Pancreas (tissue), 10 donors: ENCODE measurements at regions not wholly inside any gene's neighbourhood (a gene's known extent, or its start where the extent isn't known, plus 50 kb on each side); places are given as distances from the start of the nearest gene placed in this dataset.

Experiments used
- ATAC-seq, 4 donors: fragments of 200-7000 bp; cut with Tn5 transposase; one replicate each; pipeline versions ENCODE4 v1.8.0 to v1.9.1; 2020; ENCODE audit warnings: mild to moderate bottlenecking in 4 of 4, moderate library complexity in 4 of 4
- DNase-seq, 6 donors: peaks; one replicate each; pipeline ENCODE4 v3.0.0-alpha.2; 2020
- FAIRE-seq: peaks from 2 replicates; lab custom pipeline; 2012; peaks lifted over from hg19 to GRCh38; lab: Jason Lieb, UNC
- H3K27ac ChIP-seq, 4 donors: fragments of 200-600 bp; sonication (generic); 1 replicate in 3 of 4; 2 replicates in 1 of 4; pipeline versions ENCODE4 v1.5.0 to v1.8.0; 2020
- H3K27me3 ChIP-seq, 4 donors: fragments of 200-600 bp; one replicate each; pipeline ENCODE4 v1.8.0; 2021
- H3K36me3 ChIP-seq, 3 donors: fragments of 200-600 bp; sonication (generic) in 1 of 3; one replicate each; pipeline versions ENCODE4 v1.5.0 to v1.8.0; 2020 to 2021
- H3K4me1 ChIP-seq, 3 donors: fragments of 200-600 bp; one replicate each; pipeline ENCODE4 v1.8.0; 2021
- H3K4me3 ChIP-seq, 4 donors: fragments of 200-600 bp; sonication (generic) in 2 of 4; one replicate each; pipeline versions ENCODE4 v1.5.0 to v1.8.0; 2020 to 2021
- H3K9me3 ChIP-seq, 4 donors: fragments of 200-600 bp; one replicate each; pipeline ENCODE4 v1.8.0; 2021
- WGBS, 2 donors: extraction: QIAGEN DNeasy Blood & Tissue Kit; methylation state at CpG; one replicate each; pipeline ENCODE4 v1.1.7; 2013; 5-methylcytosine and 5-hydroxymethylcytosine counted together
- intact Hi-C, 3 donors: fragments of 100-400 bp; cut with DNase I; formaldehyde crosslinking; loops; one replicate each; pipeline versions ENCODE4 v1.11.1 to v1.14.2; 2022
- TF ChIP-seq, protein P1 (sequence below), 4 donors: fragments of 200-600 bp; sonication (generic) in 3 of 4; IDR thresholded peaks; one replicate each; pipeline versions ENCODE4 v1.5.0 to v1.8.0; 2021; ENCODE audit warnings: antibody characterized with exemption in 4 of 4
- donor health status: healthy with polysubstance abuse.
- donor health status: DM: no; HTN: no; CAD: no; lungs with moderate emphysema.
- donor health status: DM: no; HTN: no; CAD: no.
- donor health status: control.
- donor health status: control.
- donor health status: Bipolar disorder and iron deficiency.
- donor health status: DM: yes; HTN: yes; CAD: no.
- donor health status: DM: no; HTN: no; CAD: no.
- donor health status: DM: no; HTN: no; CAD: no.
- donor health status: DM: yes; HTN: yes; CAD: no.

DNA sequence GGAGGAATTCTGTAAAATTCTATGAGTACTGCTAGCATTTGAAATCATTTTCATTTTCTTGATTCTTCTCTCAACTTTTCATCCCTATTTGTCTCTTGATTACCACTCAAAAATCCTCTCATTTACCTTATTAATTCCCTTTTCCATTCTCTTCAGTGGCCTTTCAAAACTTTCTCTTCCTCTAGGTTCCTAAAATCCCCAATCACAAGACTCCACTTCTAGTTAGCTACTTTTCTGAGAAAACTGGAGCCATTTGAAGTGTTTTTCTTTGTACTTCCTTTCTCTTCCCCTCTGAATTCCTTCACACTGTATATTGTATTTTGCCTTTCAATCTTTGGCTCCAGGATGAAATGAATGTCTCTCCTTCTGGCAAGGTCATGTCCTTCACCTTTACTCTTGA is 61.3 kb upstream of the NR4A3 start:
- Histone ChIP-seq H3K9me3 (no peaks in the 10 kb centered on the region), H3K27ac (no peak overlapping the region), H3K36me3 (no peaks in the 10 kb centered on the region), H3K27me3 (no peaks in the 10 kb centered on the region), H3K4me1 (no peaks in the 10 kb centered on the region), H3K4me3 (no peak overlapping the region)
- no peak for FAIRE-seq
- no peak for DNase-seq
- ATAC-seq: no peak
- intact Hi-C loops: no loop called here
- TF ChIP-seq, protein P1, sequence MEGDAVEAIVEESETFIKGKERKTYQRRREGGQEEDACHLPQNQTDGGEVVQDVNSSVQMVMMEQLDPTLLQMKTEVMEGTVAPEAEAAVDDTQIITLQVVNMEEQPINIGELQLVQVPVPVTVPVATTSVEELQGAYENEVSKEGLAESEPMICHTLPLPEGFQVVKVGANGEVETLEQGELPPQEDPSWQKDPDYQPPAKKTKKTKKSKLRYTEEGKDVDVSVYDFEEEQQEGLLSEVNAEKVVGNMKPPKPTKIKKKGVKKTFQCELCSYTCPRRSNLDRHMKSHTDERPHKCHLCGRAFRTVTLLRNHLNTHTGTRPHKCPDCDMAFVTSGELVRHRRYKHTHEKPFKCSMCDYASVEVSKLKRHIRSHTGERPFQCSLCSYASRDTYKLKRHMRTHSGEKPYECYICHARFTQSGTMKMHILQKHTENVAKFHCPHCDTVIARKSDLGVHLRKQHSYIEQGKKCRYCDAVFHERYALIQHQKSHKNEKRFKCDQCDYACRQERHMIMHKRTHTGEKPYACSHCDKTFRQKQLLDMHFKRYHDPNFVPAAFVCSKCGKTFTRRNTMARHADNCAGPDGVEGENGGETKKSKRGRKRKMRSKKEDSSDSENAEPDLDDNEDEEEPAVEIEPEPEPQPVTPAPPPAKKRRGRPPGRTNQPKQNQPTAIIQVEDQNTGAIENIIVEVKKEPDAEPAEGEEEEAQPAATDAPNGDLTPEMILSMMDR (IDR thresholded peaks at IDR 0.05): no peak

DNA sequence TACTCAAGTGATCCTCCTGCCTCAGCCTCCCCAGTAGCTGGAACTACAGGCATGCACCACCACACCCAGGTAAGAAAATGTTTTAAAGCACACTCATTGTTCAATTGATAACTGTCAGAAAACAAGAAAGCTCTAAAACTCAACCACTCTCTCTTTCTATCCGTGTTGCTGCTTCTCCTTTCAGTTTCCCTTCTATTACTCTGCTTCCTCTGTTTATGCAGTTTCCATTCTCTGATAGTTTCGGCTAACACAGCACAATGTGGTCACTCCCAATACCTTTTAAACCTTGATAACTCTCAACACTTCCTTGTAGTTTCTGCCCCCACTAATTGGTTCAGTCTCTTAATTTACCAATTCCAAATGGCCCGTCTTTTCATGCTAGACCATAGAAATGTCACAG is 59.2 kb upstream of the NR4A3 start:
- H3K27ac ChIP-seq: no peak overlapping the region
- no peak for DNase-seq
- no peak for FAIRE-seq
- intact Hi-C loops: no loop called here
- TF ChIP-seq, protein P1 (IDR thresholded peaks at IDR 0.05): no peak
- WGBS, 2 donors: 86 to 90% methylated on average over 3 of the region's 3 CpGs
- H3K4me3 ChIP-seq: no peak overlapping the region
- no peaks in the 10 kb centered on the region for H3K9me3 ChIP-seq
- no peaks in the 10 kb centered on the region for H3K36me3 ChIP-seq
- no peaks in the 10 kb centered on the region for H3K4me1 ChIP-seq
- no peaks in the 10 kb centered on the region for H3K27me3 ChIP-seq
- peak in 1 of 4 donors; percentile 53 for ATAC-seq
